Stimulated activated effector memory CD8-positive, alpha-beta T cell treated with anti-CD3 and anti-CD28 coated beads, Interleukin-12 subunit alpha, Interleukin-12 subunit beta, amount 100 ng/mL, for 72 hours (primary cell): ENCODE measurements at regions not wholly inside any gene's neighbourhood (a gene's known extent, or its start where the extent isn't known, plus 50 kb on each side); places are given as distances from the start of the nearest gene placed in this dataset.
"Not testable (repeated sequence)": the region's sequence is repeated elsewhere in the genome, so short reads cannot be mapped to it uniquely, and the experiment has no call there.

Source experiments
- ATAC-seq: fragments of 150-1000 bp; cut with Tn5 transposase; 2 replicates; pipeline ENCODE4 v1.10.0; 2021
- DNase-seq, 2 donors: peaks; one replicate each; pipeline ENCODE4 v3.0.0; 2021 to 2022; ENCODE audit warnings: low spot score in 2 of 2
- H3K27ac Mint-ChIP-seq: one replicate; pipeline ENCODE4 v1.8.0; 2022; ENCODE audit warnings: mild to moderate bottlenecking, mixed read lengths
- H3K36me3 Mint-ChIP-seq: one replicate; pipeline ENCODE4 v1.8.0; 2022; ENCODE audit warnings: mild to moderate bottlenecking, mixed read lengths
- H3K4me1 Mint-ChIP-seq: one replicate; pipeline ENCODE4 v1.8.0; 2022; ENCODE audit warnings: mixed read lengths
- H3K4me3 Mint-ChIP-seq: one replicate; pipeline ENCODE4 v1.8.0; 2022; ENCODE audit warnings: mild to moderate bottlenecking, mixed read lengths
- H3K9me3 Mint-ChIP-seq: one replicate; pipeline ENCODE4 v1.8.0; 2022; ENCODE audit warnings: mixed read lengths

GRCh38 chr4:165784672-165785071, 88.4 kb upstream of the TLL1 start:
- ATAC-seq: no peak
- H3K27ac Mint-ChIP-seq: no peak overlapping the region
- no peak for DNase-seq
- H3K4me1 Mint-ChIP-seq: no peaks in the 10 kb centered on the region
- peaks cover 8% of the 10 kb centered on the region for H3K9me3 Mint-ChIP-seq
- H3K4me3 Mint-ChIP-seq: no peak overlapping the region
- no peaks in the 10 kb centered on the region for H3K36me3 Mint-ChIP-seq

GRCh38 chr4:165785337-165785736, 87.7 kb upstream of the TLL1 start:
- Mint-ChIP-seq H3K4me1 (no peaks in the 10 kb centered on the region), H3K9me3 (peaks cover 8% of the 10 kb centered on the region), H3K36me3 (no peaks in the 10 kb centered on the region), H3K27ac (no peak overlapping the region), H3K4me3 (no peak overlapping the region)
- ATAC-seq: no peak
- DNase-seq: no peak

- Mint-ChIP-seq H3K36me3 (no peaks in the 10 kb centered on the region), H3K4me3 (no peak overlapping the region), H3K4me1 (no peaks in the 10 kb centered on the region), H3K9me3 (peaks cover 8% of the 10 kb centered on the region), H3K27ac (no peak overlapping the region)
- ATAC-seq (no peak), DNase-seq (no peak)
Measured at GRCh38 chr4:165787516-165788274, 85.3 kb upstream of the TLL1 start.

GRCh38 chr4:165788686-165789463, 84.2 kb upstream of the TLL1 start:
- H3K36me3 Mint-ChIP-seq: no peaks in the 10 kb centered on the region
- peaks cover 13% of the 10 kb centered on the region for H3K9me3 Mint-ChIP-seq
- H3K4me3 Mint-ChIP-seq: no peak overlapping the region
- DNase-seq: no peak
- no peak for ATAC-seq
- H3K27ac Mint-ChIP-seq: no peak overlapping the region
- no peaks in the 10 kb centered on the region for H3K4me1 Mint-ChIP-seq

- no peak overlapping the region for H3K4me3 Mint-ChIP-seq
- ATAC-seq (no peak), DNase-seq (no peak)
- no peaks in the 10 kb centered on the region for H3K36me3 Mint-ChIP-seq
- H3K27ac Mint-ChIP-seq: no peak overlapping the region
- no peaks in the 10 kb centered on the region for H3K4me1 Mint-ChIP-seq
- peaks cover 21% of the 10 kb centered on the region for H3K9me3 Mint-ChIP-seq
Measured at GRCh38 chr4:165793236-165793635, 79.8 kb upstream of the TLL1 start.

GRCh38 chr4:165794834-165795233, 78.2 kb upstream of the TLL1 start:
- ATAC-seq: no peak
- H3K36me3 Mint-ChIP-seq: no peaks in the 10 kb centered on the region
- no peak overlapping the region for H3K27ac Mint-ChIP-seq
- H3K9me3 Mint-ChIP-seq: peaks cover 19% of the 10 kb centered on the region
- H3K4me3 Mint-ChIP-seq: no peak overlapping the region
- DNase-seq: no peak
- H3K4me1 Mint-ChIP-seq: no peaks in the 10 kb centered on the region

GRCh38 chr4:165799384-165799815, 73.6 kb upstream of the TLL1 start:
- ATAC-seq (peak; percentile 43), DNase-seq (no peak)
- no peaks in the 10 kb centered on the region for H3K36me3 Mint-ChIP-seq
- no peak overlapping the region for H3K4me3 Mint-ChIP-seq
- H3K9me3 Mint-ChIP-seq: peaks cover 8% of the 10 kb centered on the region
- H3K27ac Mint-ChIP-seq: no peak overlapping the region
- H3K4me1 Mint-ChIP-seq: no peaks in the 10 kb centered on the region

- Mint-ChIP-seq H3K9me3 (peaks cover 5% of the 10 kb centered on the region), H3K4me3 (no peak overlapping the region), H3K4me1 (no peaks in the 10 kb centered on the region), H3K27ac (no peak overlapping the region), H3K36me3 (no peaks in the 10 kb centered on the region)
- ATAC-seq (no peak), DNase-seq (no peak)
Measured at GRCh38 chr4:165802452-165802851, 70.6 kb upstream of the TLL1 start.

- no peaks in the 10 kb centered on the region for H3K36me3 Mint-ChIP-seq
- no peak overlapping the region for H3K4me3 Mint-ChIP-seq
- no peaks in the 10 kb centered on the region for H3K9me3 Mint-ChIP-seq
- H3K27ac Mint-ChIP-seq: no peak overlapping the region
- ATAC-seq (no peak), DNase-seq (no peak)
- H3K4me1 Mint-ChIP-seq: no peaks in the 10 kb centered on the region
Measured at GRCh38 chr4:165803005-165803404, 70.0 kb upstream of the TLL1 start.

GRCh38 chr4:165805406-165805805, 67.6 kb upstream of the TLL1 start:
- ATAC-seq (no peak), DNase-seq (no peak)
- no peaks in the 10 kb centered on the region for H3K36me3 Mint-ChIP-seq
- no peak overlapping the region for H3K27ac Mint-ChIP-seq
- no peak overlapping the region for H3K4me3 Mint-ChIP-seq
- no peaks in the 10 kb centered on the region for H3K9me3 Mint-ChIP-seq
- H3K4me1 Mint-ChIP-seq: no peaks in the 10 kb centered on the region

GRCh38 chr4:165806613-165807012, 66.4 kb upstream of the TLL1 start:
- no peaks in the 10 kb centered on the region for H3K4me1 Mint-ChIP-seq
- no peaks in the 10 kb centered on the region for H3K36me3 Mint-ChIP-seq
- DNase-seq (no peak), ATAC-seq (no peak)
- no peaks in the 10 kb centered on the region for H3K9me3 Mint-ChIP-seq
- H3K4me3 Mint-ChIP-seq: no peak overlapping the region
- H3K27ac Mint-ChIP-seq: no peak overlapping the region

GRCh38 chr4:165810726-165811125, 62.3 kb upstream of the TLL1 start:
- no peak for ATAC-seq
- no peak overlapping the region for H3K4me3 Mint-ChIP-seq
- H3K36me3 Mint-ChIP-seq: no peaks in the 10 kb centered on the region
- H3K4me1 Mint-ChIP-seq: no peaks in the 10 kb centered on the region
- H3K9me3 Mint-ChIP-seq: no peaks in the 10 kb centered on the region
- H3K27ac Mint-ChIP-seq: no peak overlapping the region
- no peak for DNase-seq

GRCh38 chr4:165813606-165814005, 59.4 kb upstream of the TLL1 start:
- Mint-ChIP-seq H3K4me3 (no peak overlapping the region), H3K36me3 (no peaks in the 10 kb centered on the region)

GRCh38 chr4:165814256-165815020, 58.6 kb upstream of the TLL1 start:
- Mint-ChIP-seq H3K36me3 (no peaks in the 10 kb centered on the region), H3K27ac (no peak overlapping the region)

More at GRCh38 chr4:165813606-165814005, 59.4 kb upstream of the TLL1 start:
- DNase-seq (no peak), ATAC-seq (no peak)
- H3K27ac Mint-ChIP-seq: no peak overlapping the region
- peaks cover 6% of the 10 kb centered on the region for H3K9me3 Mint-ChIP-seq
- no peaks in the 10 kb centered on the region for H3K4me1 Mint-ChIP-seq

GRCh38 chr4:165819126-165819525, 53.9 kb upstream of the TLL1 start:
- H3K36me3 Mint-ChIP-seq, ATAC-seq, H3K4me1 Mint-ChIP-seq, DNase-seq, H3K4me3 Mint-ChIP-seq, H3K27ac Mint-ChIP-seq: not testable (repeated sequence)
- peaks cover 12% of the 10 kb centered on the region for H3K9me3 Mint-ChIP-seq

More at GRCh38 chr4:165814256-165815020, 58.6 kb upstream of the TLL1 start:
- Mint-ChIP-seq H3K9me3 (peaks cover 6% of the 10 kb centered on the region), H3K4me3 (no peak overlapping the region), H3K4me1 (no peaks in the 10 kb centered on the region)
- DNase-seq: no peak
- no peak for ATAC-seq
